Ishikawa (cell line): ENCODE measurements at regions not wholly inside any gene's neighbourhood (a gene's known extent, or its start where the extent isn't known, plus 50 kb on each side); places are given as distances from the start of the nearest gene placed in this dataset.

ENCODE experiments used
- CREB1 ChIP-seq: IDR thresholded peaks from 2 replicates; pipeline ENCODE4 v1.6.1; 2012; ENCODE audit warnings: low read depth
- EGR1 ChIP-seq: IDR thresholded peaks from 2 replicates; pipeline ENCODE4 v1.6.1; 2012
- EP300 ChIP-seq: IDR thresholded peaks from 2 replicates; pipeline ENCODE4 v1.6.1; 2012; ENCODE audit warnings: borderline replicate concordance
- MAX ChIP-seq: IDR thresholded peaks from 2 replicates; pipeline ENCODE4 v1.6.1; 2012
- RAD21 ChIP-seq: IDR thresholded peaks from 2 replicates; pipeline ENCODE4 v1.6.1; 2012; ENCODE audit warnings: low read depth
- REST ChIP-seq: IDR thresholded peaks from 2 replicates; pipeline ENCODE4 v1.6.1; 2012; ENCODE audit warnings: low read depth, mild to moderate bottlenecking
- TAF1 ChIP-seq: IDR thresholded peaks from 2 replicates; pipeline ENCODE4 v1.6.1; 2012; ENCODE audit warnings: low read depth, mild to moderate bottlenecking
- TCF12 ChIP-seq: IDR thresholded peaks from 2 replicates; pipeline ENCODE4 v1.6.1; 2012; ENCODE audit warnings: low read depth
- TEAD4 ChIP-seq: IDR thresholded peaks from 2 replicates; pipeline ENCODE4 v1.6.1; 2012
- YY1 ChIP-seq: IDR thresholded peaks from 2 replicates; pipeline ENCODE4 v1.6.1; 2012; ENCODE audit warnings: low read depth
- ZBTB7A ChIP-seq: IDR thresholded peaks from 2 replicates; pipeline ENCODE4 v1.6.1; 2012; ENCODE audit warnings: low read depth

GRCh38 chr2:128565441-128565840 is 246.8 kb upstream of the HS6ST1 start:
- TF ChIP-seq YY1, result no peak
- no peak for TF ChIP-seq CREB1
- TF ChIP-seq EP300, result no peak
- no peak for TF ChIP-seq TAF1
- no peak for TF ChIP-seq RAD21
- no peak for TF ChIP-seq TEAD4
- TF ChIP-seq MAX, result no peak
- no peak for TF ChIP-seq REST
- TF ChIP-seq TCF12, result no peak
- TF ChIP-seq EGR1, result no peak
- no peak for TF ChIP-seq ZBTB7A
